22Rv1 (cell line): ENCODE measurements at regions not wholly inside any gene's neighbourhood (a gene's known extent, or its start where the extent isn't known, plus 50 kb on each side); places are given as distances from the start of the nearest gene placed in this dataset.

Source experiments
- ZFX ChIP-seq: fragments of 450-650 bp; IDR thresholded peaks from 2 replicates; pipeline ENCODE4 v1.6.1; 2017; ENCODE audit warnings: antibody characterized with exemption, borderline replicate concordance
- TF ChIP-seq, protein P1 (sequence below): fragments of 450-650 bp; IDR thresholded peaks from 2 replicates; pipeline ENCODE4 v1.5.1; 2017; ENCODE audit warnings: mild to moderate bottlenecking

DNA sequence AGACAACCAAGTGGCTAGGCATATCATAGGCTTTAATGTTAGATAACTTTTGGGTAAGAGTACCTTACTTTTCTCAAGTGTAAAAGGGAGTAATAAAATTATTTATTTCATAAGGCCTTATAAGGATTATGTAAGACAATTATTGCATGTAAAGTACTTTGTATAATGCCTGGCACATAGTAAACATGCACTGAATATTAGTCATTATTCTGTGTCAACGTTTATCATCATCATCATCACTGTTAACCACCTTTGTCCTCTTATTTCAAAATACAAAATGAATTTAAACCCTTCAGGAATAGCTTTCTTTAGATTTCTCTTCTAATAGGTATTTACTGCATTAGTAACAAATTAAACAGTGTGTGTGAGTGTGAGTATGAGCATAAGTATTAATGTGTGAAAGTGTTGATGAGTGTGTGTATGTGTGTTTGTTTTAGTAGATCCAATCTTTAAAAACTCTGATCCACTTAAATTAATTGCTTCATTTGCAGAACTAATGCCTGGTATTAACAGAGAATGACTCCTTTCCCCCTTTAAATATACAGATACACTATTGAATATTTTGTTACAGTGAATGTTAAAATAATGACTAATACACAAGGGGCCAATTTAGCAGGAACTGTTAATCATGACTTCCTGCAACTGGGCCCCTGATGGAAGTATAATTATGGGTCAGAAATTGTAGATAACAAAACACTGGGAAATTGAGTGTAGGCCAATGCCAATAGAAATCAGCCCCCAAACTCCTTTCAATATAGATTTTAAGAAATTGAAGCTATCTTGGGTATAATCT lies 213.3 kb upstream of the FZD8 start:
- TF ChIP-seq, protein P1, sequence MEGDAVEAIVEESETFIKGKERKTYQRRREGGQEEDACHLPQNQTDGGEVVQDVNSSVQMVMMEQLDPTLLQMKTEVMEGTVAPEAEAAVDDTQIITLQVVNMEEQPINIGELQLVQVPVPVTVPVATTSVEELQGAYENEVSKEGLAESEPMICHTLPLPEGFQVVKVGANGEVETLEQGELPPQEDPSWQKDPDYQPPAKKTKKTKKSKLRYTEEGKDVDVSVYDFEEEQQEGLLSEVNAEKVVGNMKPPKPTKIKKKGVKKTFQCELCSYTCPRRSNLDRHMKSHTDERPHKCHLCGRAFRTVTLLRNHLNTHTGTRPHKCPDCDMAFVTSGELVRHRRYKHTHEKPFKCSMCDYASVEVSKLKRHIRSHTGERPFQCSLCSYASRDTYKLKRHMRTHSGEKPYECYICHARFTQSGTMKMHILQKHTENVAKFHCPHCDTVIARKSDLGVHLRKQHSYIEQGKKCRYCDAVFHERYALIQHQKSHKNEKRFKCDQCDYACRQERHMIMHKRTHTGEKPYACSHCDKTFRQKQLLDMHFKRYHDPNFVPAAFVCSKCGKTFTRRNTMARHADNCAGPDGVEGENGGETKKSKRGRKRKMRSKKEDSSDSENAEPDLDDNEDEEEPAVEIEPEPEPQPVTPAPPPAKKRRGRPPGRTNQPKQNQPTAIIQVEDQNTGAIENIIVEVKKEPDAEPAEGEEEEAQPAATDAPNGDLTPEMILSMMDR = no peak
- no peak for TF ChIP-seq ZFX
